HG02943 (cell line): ENCODE measurements at regions not wholly inside any gene's neighbourhood (a gene's known extent, or its start where the extent isn't known, plus 50 kb on each side); places are given as distances from the start of the nearest gene placed in this dataset.
"Not testable (repeated sequence)": the region's sequence is repeated elsewhere in the genome, so short reads cannot be mapped to it uniquely, and the experiment has no call there.

Experiments used
- ATAC-seq: cut with Tn5 transposase; IDR thresholded peaks from one replicate; pipeline ENCODE4 v1.9.1; 2021; ENCODE audit warnings: mild to moderate bottlenecking, low read depth, moderate library complexity; ENCODE audit not compliant: unreplicated experiment

DNA sequence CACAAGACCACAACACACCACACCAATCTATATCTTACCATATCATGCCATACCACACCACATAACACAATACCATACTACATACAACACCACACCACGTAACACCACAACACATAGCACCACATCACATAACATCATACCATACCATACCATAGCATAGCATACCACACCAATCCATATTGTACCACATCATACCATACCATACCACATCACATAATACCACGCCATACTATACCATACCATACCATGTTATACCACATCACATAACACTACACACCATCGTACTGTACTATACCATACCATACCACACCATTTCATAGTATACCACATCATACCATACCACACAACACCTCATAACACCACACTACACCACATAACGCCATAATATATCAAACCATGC lies 335.2 kb upstream of the VWC2 start:
- no peak for ATAC-seq

DNA sequence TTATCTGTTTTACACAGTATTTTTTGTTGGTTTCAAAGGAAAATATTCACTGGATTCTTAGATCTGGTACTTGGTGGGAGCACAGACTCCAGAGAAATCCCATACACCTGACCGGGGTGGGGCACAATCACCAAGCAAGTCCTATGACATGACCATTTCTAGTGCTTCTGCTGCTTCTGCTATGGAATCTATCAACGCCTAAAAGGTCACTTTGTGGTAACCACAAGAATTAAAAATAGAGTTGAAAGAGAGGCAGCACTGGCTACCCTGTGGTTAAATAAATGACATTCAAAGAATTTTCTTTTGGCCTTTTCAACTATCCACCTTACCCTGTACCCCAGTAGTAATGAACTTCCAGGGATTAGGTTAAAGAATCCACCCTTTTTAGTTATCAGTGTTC lies 329.9 kb upstream of the VWC2 start:
- ATAC-seq = no peak

DNA sequence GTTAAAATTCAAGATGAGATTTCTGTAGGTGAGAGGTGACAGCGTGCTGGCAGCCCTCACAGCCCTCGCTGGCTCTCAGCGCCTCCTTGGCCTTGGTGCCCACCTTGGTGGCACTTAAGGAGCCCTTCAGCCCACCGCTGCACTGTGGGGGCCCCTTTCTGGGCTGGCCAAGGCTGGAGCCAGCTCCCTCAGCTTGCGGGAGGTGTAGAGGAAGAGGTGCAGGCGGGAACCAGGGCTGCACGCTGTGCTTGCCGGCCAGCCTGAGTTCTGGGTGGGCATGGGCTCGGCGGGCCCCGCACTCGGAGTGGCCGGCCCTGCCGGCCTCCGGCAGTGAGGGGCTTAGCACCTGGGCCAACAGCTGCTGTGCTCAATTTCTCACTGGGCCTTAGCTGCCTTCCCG lies 320.0 kb upstream of the VWC2 start:
- no peak for ATAC-seq

DNA sequence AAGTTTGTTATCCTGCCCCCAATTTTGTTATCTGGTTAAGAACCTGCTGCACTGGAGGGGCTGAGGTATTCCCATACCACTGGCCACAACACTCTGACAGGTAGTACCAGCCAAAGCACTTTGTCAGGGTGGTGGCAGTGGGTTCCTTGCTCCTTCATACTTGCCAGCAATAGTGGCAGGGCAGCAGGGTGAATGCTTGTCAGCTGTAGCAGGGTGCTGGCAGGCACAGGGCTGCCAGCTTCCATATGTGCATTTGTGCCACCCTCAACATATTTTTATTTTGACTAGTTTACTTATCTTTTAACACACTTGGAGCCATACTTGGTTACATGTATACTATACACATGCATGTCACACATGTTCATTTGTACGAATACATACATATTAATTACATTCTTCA lies 294.0 kb upstream of the VWC2 start:
- ATAC-seq = no peak

DNA sequence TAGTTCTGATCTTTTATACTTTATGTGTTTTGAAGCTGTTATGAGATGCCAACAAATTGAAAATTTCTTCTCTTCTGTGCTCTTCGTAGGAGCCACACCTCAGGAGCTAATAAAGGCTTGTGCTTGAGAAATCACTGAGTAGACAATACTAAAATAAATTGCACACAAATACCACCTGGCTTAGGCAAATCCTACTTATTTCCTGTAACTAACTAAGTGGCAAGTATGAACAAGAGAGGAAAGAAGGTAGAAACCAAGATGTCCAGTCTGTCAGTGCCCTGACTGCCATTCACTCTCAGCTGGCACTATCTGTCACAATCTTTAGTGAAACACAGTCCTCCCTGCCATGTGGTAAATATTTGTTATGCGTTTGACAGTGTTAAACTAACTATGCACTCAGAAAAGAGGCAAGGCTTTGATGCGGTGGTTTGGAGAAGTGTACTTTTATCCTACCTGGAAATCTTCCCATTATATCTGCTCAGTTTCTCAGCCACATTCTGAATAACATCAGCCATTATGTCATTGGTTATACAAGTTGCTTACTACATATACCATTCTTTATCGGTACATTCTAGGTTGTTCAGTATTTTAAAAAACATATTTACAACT lies 293.4 kb upstream of the VWC2 start:
- ATAC-seq = no peak

DNA sequence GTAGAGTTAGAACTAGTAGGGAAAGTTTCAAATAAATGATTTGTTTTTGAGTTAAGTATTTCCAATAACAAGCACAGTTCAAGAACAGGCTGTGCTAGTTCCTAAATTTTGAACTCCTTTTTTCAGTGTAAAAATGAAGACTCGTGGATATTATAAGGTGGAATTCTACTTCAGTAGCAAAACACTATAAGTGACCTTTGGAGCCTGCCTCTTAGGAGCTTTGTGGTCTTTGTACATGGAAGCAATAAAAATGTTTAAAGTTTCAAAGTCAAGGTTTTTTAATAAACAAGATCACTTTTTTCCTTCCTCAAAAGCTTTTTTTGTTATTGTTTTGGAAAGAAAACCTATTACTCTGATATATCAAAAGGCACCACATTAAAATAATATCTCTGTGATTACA lies 292.4 kb upstream of the VWC2 start:
- ATAC-seq = no peak

DNA sequence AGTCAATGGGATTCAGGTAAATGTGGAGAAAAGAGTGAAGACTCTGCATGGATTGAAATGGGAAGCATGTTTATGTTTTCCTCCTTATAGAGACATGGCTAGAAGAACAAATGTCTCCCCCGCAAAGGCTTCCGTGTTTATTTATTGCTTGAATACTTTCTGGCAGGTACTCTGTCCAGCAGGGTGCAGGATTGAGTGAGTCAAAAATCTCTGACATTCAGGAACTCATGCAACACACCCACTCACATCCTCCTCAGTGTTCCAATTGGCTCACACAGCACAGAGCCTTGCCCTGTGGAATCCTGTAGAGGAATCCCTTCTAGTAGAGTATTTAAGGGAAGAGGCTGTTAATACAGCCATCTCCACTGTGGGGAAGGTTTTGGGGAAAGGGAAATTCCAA lies 290.3 kb upstream of the VWC2 start:
- ATAC-seq = no peak

DNA sequence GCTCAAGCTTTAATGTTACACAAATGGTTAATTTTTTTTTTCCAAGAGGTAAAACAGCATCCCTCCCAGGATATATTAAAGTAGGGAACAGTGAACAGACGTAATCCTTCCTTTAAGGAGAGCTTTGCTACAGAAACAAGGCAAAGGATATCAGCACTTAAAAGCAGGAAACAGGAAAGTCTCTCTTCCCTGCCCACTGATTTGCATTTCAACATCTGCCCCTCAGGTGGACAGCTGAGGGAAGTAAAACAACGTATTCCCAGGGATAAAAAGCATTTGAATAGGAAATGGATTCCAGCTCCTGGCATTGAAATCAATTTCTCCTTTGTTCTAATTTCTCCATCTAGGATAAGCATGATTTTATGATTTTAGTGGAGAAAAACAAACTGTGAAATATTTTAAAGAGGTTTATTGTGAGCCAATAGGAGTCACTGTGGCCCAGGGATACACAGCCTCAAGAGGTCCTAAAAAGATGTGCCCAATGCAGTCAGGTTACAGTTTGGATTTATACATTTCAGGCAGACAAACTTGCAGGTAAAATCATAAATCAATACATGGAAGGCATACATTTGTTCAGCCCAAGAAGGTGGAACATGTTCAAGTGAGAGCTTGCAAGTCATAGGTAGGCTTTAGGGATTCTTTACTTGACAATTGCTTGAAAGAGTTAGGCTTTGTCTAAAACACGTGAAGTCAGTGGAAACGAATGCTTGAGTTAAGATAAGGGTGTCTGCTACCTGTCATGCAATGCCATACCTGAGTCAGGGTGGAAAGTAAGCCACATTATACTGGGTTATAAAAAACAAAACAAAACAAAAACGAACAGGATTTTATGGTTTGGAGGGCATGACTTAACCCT lies 286.2 kb upstream of the VWC2 start:
- ATAC-seq = no peak

DNA sequence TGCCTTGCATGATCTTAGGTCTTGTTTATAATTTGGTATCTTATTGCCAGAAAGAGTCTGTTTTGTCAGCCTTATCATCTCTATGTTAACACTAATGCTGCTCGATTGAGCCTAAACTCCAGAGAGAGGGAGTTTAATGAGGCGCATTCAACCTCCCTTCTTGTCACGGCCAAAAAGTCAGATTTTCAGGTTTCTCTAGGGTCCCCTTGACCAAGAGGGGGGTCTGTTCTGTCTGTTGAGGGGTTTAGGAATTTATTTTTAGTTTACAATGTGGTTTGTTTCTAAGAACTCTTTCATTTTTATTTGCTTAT lies 285.7 kb upstream of the VWC2 start:
- ATAC-seq = no peak

DNA sequence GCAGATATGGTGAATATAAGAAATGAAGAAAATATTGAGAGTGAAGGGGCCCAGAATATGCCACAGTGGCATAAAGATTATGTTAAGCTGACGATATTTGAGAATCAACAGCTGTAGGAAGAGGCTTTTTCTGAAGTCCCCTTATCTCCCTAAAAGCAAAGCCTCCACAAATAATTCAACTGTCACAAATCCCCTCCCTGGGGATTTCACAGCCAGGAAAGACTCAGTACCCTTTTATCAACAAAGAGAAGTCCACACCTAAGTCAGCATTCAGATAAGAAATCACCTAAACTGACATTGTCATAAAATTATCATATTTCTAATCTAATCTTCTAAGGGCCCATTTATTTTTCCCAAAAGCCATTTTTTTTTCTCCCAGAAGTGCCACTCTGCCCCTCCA lies 284.9 kb upstream of the VWC2 start:
- ATAC-seq = no peak

DNA sequence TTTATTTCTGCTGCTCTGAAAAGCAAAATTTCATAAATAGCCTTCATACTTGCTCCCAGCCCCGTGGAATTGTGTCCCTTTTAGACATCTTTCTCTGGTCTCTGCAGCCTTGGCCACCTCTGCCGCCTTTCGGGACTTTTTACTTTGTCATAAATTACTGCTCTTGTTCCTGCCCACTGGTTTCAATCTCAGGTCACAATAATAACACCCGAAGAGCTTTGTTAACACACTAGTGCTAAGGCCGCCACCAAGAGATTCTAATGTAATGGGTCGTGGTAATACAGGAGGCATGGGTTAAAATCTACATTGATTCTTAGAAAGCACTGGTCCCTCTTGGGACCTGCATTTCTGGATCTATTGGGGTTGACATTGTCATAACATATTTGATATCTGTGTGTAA lies 276.0 kb upstream of the VWC2 start:
- no peak for ATAC-seq

DNA sequence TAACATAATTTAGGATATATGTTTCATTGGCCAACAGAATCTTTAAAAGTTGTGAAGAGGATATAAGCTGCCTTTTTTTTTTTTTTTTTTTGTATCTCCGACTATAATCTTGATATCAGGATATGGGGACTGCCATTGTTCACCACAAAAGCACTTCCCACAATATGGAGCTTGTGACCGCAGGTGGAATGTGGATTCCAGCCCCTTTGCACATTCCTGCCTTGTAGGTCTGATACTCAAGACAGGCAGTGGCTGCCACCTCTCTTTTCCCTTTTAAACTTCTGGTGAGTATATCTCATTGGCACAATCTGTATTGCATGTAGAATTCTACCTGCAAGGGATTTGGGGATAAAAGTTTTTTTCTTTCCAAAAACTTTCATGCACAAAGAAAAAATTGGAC lies 272.7 kb upstream of the VWC2 start:
- no peak for ATAC-seq

DNA sequence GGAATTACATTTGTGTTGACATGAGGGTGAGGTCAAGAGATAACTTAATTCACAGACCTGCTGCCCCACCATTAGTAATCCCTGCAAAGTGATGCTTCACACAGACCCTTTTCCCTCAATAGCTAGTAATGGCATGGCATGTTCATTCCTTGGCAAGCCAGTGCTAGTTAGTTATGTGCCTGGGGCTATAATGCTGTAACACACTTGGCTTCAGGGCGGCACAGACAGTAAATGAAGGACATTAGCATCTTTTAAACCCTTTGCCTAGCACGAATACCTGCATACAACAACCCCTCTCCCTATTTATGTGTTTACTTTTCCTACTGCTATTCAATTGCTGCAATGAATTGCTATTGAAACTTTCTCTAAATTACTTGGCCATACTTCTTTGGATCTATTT lies 266.2 kb upstream of the VWC2 start:
- ATAC-seq = not testable (repeated sequence)

DNA sequence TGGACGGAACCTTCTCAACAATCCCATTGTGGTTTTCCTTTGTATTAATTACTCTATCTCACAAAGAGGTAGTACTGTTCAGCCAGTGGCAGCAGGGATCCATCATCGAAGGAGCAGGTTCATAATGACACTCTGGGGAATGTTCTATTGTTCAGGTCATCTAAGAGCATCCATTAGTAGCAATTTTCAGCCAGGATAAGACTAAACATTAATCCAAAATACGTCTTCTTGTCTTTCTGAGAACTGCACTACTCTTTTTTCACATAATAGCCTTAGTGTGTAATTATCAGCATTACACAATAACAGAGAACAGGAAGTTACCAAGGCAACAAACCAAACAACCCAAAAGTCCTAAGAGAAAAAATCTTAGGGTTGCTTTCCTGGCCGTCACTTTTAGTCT lies 259.5 kb upstream of the VWC2 start:
- ATAC-seq = no peak

DNA sequence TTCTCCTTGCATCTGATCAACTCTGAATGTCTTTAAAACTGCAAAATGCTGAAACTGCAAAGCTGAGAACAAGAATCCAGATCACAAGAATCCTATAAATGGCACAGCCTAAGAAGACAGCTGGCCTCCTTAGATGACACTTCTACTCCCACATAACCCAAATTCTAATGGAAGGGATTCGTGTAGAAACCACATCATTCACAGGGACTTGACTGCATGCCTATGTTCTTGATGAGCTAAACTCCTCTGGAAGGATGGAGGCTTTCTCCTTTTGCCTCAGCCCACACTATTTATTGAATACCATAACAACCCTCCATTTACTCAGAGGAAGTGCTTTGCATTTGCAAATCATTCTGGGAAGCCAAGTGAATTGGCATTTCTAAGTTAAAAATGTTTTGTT lies 252.5 kb upstream of the VWC2 start:
- ATAC-seq = no peak

DNA sequence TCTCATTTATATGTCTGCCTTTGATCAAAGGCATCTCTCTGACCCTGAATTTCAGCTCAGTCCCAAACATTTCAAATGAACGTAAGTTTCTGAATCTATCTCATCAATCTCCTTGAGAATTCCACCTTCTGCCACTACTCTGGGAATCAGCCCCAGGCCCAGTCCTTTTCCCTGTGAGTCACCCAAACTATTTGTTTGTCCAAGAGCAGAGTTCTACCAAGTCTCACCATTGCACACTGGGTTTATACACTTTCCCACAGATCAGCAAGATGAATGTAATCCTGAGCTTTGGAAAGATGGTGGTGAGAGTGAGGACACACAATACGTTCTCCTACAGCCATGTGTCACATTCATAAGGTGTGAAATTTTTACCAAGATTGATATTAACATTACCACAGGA lies 251.3 kb upstream of the VWC2 start:
- ATAC-seq = no peak

DNA sequence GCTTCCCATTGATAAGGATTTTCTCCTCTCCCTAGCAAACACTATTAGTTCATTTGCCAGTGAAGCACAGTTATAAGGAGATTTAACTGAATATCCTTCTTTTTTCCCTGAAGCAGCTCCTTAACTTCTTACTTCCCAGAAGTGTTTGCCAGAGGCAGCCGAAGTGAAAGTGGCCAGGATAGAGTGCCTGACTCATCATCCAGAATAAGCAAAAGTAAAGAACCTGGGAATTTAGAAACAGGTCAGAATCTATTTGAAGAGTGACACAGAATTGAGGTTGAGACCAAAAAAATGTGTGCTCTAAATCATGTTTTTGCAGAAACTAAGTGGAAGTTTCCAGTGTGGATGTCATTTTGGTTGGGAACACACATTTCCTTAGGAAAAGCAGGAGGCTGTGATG lies 249.6 kb upstream of the VWC2 start:
- no peak for ATAC-seq

DNA sequence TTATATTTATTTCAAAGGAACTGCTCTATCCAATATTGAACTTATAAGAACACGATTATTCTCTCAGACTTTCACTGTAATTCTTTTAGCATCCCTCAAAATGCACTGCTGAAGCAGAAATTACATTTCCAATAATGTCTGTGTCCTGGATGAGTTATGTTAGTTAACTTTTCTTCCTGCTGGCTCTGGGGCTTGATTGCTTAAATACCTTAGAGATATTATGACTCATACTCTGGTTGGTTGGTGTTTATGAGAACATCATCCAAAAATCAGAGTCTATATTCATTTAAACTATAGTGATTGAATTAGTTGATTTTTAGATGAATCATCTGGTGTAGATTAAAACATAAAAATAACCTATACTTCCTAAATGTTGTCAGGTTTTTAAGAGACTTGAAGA lies 246.3 kb upstream of the VWC2 start:
- no peak for ATAC-seq

DNA sequence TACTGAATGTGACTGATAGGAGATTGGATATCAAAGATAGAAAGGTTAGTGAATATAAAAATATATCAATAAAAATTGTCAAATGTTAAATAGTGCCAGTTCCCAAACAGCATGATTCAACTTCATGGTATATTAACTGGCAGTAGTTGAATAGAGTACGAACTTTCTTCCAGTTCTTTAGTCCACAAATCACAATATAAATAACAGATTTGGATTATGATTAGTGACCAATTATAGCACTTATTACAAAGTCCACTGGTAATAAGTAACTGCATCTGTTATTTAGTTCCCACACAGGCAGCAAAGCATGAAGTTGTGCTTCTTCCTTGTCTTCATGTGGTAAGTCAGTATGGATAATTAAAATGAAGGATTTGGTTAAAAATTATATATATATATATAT lies 243.0 kb upstream of the VWC2 start:
- ATAC-seq = no peak

DNA sequence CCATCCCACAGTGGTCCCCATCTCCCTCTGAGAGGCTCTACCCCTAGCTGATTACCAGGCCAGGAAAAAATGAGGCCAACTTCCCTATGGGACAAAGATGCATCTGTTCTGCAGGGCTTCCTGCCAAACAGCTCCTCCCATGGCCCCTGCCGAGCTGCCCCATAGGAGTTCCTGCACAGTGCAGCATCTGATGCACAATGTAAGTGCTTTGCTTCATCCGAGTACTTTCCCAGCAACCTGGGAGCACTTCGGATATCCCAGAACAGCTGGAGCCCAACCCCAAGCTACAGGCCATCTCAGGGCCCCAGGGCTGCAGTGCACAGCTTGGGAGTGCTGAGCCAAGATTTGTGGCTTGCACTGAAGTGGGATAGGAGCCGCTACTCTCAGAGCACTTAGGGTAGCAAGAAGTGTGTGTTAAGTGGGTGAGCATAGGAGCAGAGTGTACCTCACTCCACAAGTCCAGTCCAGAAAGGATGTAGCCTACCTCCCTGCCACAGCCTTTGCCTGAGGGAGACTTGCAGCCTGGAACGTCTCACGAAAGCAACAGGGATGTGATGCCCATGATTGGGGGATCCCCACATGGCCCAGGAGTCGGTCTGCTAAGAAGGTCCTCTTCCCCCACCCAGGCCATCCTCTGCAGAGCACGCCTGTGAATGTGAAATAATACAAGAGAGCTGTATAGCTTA lies 209.6 kb upstream of the VWC2 start:
- ATAC-seq = no peak

DNA sequence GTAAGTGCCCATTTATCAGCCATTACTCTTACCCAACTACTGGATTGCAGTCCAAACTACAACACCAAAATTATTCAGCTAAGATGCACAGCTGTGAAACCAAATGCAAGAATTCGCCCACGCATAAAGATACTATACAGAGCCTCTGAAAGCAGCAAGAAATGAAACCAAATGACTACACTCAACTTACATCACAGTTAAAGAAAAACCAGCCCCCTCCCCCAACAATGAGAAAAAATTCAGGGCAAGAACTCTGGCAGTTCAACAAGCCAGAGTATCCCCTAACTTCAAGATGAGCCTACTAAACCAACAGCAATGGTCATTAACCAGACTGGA lies 209.1 kb upstream of the VWC2 start:
- ATAC-seq = no peak

DNA sequence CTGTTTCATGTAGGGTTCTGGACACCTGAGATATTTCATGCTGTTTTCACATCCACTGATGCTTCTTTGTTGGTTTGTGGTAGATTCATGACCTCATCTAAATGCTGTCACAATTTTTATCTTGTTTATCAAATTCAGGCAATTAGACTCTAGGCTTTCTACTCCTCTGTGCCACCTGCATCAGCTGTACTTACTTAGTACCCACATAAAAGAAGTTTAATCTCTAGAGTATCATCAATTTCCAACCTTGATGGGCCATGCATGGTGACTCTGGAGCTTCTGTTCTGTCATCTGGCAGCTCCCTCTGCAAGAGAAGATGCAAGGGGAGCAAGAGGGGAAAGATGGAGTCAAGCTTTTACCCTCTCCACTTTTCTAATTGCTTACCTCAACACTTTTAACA lies 195.9 kb upstream of the VWC2 start:
- no peak for ATAC-seq
